ENCODE measurements at regions not wholly inside any gene's neighbourhood (a gene's known extent, or its start where the extent isn't known, plus 50 kb on each side); places are given as distances from the start of the nearest gene placed in this dataset.
"Not testable (repeated sequence)": the region's sequence is repeated elsewhere in the genome, so short reads cannot be mapped to it uniquely, and the experiment has no call there.

- 0 to 5% (median 3%) methylated on average over 1 of the region's 1 CpG for WGBS, 4 donors
- ATAC-seq (peak in 2 of 4 donors; percentile 31 to 55), DNase-seq (no peak)
- H3K27ac ChIP-seq: no peak overlapping the region
- TF ChIP-seq CTCF (IDR thresholded peaks at IDR 0.05) (peak; percentile 27 to 59 (median 44)), POLR2A (IDR thresholded peaks at IDR 0.05) (no peak)
- H3K4me1 ChIP-seq: no peaks in the 10 kb centered on the region
- intact Hi-C loops (cut with DNase I): loop anchor here in 4 of 10 donors (5.0 to 10.0 kb wide), 3 partner anchors 58 to 838 kb away; no protein-coding TSS in a partner anchor
- no peaks in the 10 kb centered on the region for H3K36me3 ChIP-seq
- no peaks in the 10 kb centered on the region for H3K9me3 ChIP-seq
- H3K4me3 ChIP-seq: no peak overlapping the region
- no peaks in the 10 kb centered on the region for H3K27me3 ChIP-seq
Observed at GRCh38 chr7:89623018-89623672, 531.1 kb upstream of the STEAP1 start.

GRCh38 chr7:89624155-89624554, 530.1 kb upstream of the STEAP1 start:
- ATAC-seq: not testable (repeated sequence)

GRCh38 chr7:89648509-89648908, 505.8 kb upstream of the STEAP1 start:
- WGBS, 4 donors: 83 to 87% (median 85%) methylated on average over 3 of the region's 3 CpGs
- no peak for ATAC-seq
- TF ChIP-seq CTCF (IDR thresholded peaks at IDR 0.05) (no peak), POLR2A (IDR thresholded peaks at IDR 0.05) (no peak)
- no peaks in the 10 kb centered on the region for H3K9me3 ChIP-seq
- no peak for DNase-seq
- no peaks in the 10 kb centered on the region for H3K27me3 ChIP-seq
- H3K4me3 ChIP-seq: no peak overlapping the region
- no peaks in the 10 kb centered on the region for H3K36me3 ChIP-seq
- intact Hi-C loops (cut with DNase I): no loop called here
- H3K4me1 ChIP-seq: no peaks in the 10 kb centered on the region
- no peak overlapping the region for H3K27ac ChIP-seq

More at GRCh38 chr7:89624155-89624554, 530.1 kb upstream of the STEAP1 start:
- H3K4me3 ChIP-seq, H3K27ac ChIP-seq, H3K36me3 ChIP-seq, DNase-seq, H3K27me3 ChIP-seq, H3K9me3 ChIP-seq, H3K4me1 ChIP-seq: not testable (repeated sequence)
- intact Hi-C loops (cut with DNase I): loop anchor here in 4 of 10 donors (5.0 to 10.0 kb wide), 3 partner anchors 59 to 839 kb away; no protein-coding TSS in a partner anchor
- WGBS, 4 donors: 84 to 88% (median 87%) methylated on average over 5 of the region's 5 CpGs

GRCh38 chr7:89655946-89656345, 498.3 kb upstream of the STEAP1 start:
- DNase-seq (no peak), ATAC-seq (no peak)
- Histone ChIP-seq H3K9me3 (no peaks in the 10 kb centered on the region), H3K4me1 (no peaks in the 10 kb centered on the region), H3K4me3 (no peak overlapping the region), H3K27ac (no peak overlapping the region), H3K36me3 (no peaks in the 10 kb centered on the region), H3K27me3 (no peaks in the 10 kb centered on the region)
- TF ChIP-seq POLR2A (IDR thresholded peaks at IDR 0.05) (no peak), CTCF (IDR thresholded peaks at IDR 0.05) (no peak)
- 69 to 77% (median 70%) methylated on average over 1 of the region's 1 CpG for WGBS, 4 donors
- intact Hi-C loops (cut with DNase I): no loop called here

GRCh38 chr7:89661876-89662275, 492.4 kb upstream of the STEAP1 start:
- intact Hi-C loops (cut with DNase I): no loop called here
- ATAC-seq: no peak

More at GRCh38 chr7:89661876-89662275, 492.4 kb upstream of the STEAP1 start:
- no peak overlapping the region for H3K27ac ChIP-seq
- H3K4me1 ChIP-seq: no peaks in the 10 kb centered on the region
- no peak for TF ChIP-seq CTCF (IDR thresholded peaks at IDR 0.05)
- TF ChIP-seq POLR2A (IDR thresholded peaks at IDR 0.05): no peak
- WGBS, 4 donors: 59 to 83% (median 65%) methylated on average over 2 of the region's 2 CpGs
- H3K36me3 ChIP-seq: no peaks in the 10 kb centered on the region
- no peaks in the 10 kb centered on the region for H3K27me3 ChIP-seq
- H3K9me3 ChIP-seq: no peaks in the 10 kb centered on the region
- DNase-seq: no peak
- no peak overlapping the region for H3K4me3 ChIP-seq

All from heart left ventricle (tissue), 16 donors.